HG03139 (cell line): ENCODE measurements at regions not wholly inside any gene's neighbourhood (a gene's known extent, or its start where the extent isn't known, plus 50 kb on each side); places are given as distances from the start of the nearest gene placed in this dataset.
"Not testable (repeated sequence)": the region's sequence is repeated elsewhere in the genome, so short reads cannot be mapped to it uniquely, and the experiment has no call there.

Source experiments
- ATAC-seq: cut with Tn5 transposase; IDR thresholded peaks from one replicate; pipeline ENCODE4 v1.9.1; 2021; ENCODE audit not compliant: unreplicated experiment

DNA sequence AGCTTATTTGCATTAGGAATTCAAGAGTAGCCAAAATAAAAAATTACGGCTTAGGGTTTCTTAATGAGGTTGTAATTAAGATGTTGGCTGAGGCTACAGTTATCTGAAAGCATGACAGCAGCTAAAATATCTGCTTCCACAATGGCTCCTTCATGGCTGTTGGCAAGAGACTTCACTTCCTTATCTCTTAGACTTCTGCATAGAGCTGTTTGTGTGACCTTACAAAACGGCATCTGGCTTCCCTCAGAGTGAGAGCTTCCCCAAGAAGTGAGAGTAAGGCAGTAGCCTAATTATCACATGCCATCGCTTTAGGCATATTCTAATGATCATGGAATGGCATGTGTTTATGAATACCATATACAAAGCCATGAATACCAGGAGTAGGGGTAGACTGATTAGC is 57.6 kb downstream of the CCDC59 start:
- ATAC-seq, result no peak

DNA sequence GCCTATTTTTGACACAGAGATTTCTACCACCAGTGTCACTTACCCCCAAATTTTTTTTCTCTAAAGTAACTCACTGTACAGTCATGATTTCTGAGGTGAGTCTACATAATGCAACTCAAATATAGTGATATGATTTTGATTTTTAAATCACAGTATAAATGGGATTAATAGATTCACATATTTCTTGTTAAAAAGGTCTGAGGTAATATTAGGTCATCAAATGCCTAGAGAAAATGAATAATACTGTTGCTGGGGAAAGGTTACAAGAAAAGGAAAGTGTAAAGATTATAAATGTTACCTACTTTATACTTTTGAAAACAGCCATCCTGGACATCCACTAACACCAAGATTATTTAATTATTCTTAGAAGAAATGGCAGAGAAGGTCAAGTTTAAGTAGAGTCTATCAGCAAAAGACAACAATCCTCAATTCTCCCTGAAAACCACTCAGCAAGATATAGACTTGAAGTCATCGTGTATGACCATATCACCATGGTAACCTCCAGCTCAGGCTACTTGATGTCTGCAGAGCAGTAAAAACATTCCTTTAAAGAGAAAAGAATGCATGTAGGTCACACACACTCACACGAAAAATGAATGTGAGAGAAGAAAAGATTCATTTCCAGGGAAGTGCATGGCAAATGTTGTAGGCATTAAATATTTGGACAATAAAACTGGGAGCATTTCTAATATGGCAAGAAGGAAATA is 58.7 kb downstream of the CCDC59 start:
- no peak for ATAC-seq

DNA sequence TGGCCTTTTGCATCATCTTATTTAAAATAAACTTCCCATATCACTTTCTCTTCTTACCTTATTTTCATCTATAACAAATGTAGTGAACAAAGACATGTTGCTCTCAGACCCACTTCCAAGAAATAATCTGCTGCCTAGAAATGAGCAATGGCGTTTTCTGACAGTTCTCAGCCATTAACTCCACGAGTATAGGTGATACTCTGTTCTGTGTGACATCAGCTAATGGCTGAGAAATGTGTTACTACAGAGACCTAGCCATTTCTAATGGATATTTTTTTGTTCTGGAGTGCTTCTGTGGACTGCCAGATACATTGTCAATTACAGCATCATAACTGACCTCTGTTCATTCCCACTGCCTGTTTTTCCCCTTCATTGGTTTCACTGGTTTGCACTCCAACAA is 67.8 kb downstream of the CCDC59 start:
- no peak for ATAC-seq

DNA sequence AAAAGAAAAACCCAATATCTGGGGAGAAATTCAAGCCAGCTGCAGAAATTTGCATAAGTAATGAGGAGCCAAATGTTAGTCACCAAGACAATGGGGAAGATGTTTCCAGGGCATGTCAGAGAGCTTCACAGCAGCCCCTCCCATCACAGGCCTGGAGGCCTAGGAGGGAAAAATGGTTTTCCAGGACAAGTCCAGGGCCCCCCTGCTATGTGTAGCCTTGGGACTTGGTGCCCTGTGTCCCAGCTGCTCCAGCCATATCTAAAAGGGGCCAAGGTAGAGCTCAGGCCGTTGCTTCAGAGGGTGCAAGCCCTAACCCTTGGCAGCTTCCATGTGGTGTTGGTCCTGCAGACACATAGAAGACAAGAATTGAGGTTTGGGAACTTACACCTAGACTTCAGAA is 76.9 kb downstream of the CCDC59 start:
- not testable (repeated sequence) for ATAC-seq

DNA sequence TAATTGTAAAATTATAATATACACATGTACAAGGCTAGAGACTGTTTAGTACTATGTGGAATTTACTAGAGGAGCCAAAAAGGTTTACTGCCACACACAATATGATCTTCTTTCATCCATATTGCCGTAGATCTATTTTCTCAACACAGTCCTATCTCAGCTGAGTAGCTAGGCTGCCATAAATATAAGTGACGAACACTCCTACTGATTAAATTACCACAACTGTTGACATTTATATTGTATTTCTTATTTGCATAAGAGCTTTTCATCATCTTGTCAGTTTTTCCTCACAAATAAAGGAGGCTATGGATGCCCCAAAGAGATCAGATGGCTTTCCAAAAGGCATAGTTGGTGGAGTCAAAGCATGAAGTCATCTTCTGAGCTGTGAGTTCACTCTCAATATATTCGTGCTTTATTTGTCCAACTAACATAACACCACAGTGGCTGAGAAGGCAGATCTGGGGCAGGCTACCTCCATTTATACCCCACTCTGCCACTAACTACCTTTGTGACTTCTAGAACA is 78.6 kb downstream of the CCDC59 start:
- no peak for ATAC-seq

DNA sequence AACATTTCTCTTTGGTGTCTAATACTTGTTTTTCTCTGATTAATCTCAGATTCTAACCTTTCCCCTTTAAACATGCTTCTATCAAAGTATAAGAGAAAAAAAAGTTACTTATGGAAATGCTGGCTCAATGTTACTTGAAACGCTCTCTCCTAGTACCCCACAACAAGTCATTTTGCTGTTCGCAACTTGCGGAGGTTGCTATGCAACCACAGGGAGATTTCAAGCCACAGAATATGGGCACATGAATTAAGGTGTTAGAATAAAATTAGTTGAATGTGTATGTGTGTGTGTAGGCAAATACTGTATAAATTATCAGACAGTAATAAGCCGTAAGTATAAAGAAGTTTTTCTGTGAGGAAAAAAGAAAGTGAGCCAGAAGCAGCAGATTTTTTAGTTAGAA is 80.6 kb downstream of the CCDC59 start:
- no peak for ATAC-seq

DNA sequence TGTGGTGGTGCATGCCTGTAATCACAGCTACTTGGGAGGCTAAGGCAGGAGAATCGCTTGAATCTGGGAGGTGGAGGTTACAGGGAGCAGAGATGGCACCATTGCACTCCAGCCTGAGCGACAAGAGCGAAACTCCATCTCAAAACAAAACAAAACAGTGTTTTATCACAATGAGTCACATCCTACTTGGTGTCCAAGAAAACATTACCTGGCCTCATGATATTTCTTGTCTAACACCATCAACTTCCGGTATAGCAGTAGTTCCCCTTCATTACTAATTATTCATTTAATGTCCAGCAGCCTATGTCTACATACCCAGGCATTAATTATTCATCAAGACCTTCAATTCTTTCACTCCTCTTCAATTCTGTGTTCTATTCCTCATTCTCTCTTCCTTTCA is 115.5 kb downstream of the CCDC59 start:
- ATAC-seq, result no peak

DNA sequence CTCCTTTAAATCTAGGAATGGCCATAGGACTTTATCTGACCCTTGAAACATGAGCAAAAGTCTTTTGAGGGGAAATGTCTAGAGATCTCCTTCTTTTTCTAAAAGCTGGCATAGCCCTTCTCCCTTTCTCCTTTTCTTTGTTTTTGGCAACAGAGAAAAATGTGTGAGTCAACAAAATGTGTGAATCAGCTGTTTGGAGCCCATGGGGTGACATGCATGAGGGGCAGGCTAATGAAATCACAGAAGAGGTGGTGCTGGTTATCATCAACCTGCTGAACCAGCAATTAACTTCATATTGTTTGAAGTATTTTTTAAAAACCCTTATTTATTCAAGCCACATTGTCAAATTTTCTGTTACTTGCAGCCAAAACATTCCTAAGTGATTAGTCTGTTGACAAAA is 132.3 kb downstream of the CCDC59 start:
- ATAC-seq, result no peak

DNA sequence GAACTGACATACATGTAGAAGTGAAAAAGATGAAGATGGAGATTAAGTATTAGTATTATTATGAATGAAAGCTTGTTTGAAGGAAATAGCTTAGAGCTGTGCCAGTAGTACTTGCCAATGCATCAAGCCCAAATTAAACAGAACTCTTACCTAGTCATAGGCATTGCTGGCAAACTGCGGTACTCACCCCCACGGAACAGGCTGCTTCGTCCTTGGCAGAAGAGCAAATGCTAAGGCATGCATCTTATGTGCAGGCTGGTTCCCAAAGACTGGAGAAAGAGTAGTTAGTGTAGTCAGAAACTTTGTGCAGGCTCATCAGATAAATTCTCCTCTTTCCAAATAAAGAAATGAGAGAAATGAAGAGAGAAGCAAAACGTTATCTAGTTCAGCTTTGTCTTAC is 134.8 kb downstream of the CCDC59 start:
- no peak for ATAC-seq

DNA sequence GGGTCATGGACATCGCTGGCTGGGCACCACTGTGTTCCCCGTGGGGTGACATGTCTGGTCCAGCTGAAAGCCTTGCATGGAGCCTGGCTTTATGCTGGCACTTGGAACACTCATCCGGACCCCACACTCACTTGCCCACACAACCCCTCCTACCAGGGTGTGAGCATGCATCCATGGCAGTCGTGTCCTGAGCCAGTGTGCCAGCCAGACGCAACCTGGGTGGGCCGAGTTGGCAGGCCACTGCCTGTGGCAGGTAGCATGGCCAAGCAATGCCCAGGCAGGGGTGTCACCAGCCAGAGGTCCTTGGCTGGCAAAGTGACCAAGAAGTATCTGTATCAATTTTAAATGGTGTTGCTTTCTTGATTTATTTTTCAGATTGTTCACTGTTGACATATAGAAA is 141.7 kb downstream of the CCDC59 start:
- no peak for ATAC-seq

DNA sequence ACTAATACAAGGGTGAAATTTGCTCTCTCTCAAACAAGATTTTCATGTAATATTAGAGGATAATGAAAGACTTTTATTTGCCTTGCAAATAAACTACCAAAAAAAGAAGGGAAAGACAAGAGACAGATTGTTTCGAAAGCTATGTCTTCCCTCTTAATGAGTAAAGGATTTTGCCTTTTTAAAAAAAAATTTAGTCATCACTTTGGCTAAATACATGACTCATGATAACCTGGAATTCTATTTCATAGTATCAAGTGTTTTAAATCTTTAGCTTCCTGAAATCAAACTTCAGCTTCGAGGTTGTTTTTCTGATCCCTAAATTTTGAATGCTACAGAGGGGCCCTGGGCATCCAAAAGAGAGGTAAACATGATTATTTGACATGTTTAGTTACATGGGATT is 144.4 kb downstream of the CCDC59 start:
- ATAC-seq, result no peak

DNA sequence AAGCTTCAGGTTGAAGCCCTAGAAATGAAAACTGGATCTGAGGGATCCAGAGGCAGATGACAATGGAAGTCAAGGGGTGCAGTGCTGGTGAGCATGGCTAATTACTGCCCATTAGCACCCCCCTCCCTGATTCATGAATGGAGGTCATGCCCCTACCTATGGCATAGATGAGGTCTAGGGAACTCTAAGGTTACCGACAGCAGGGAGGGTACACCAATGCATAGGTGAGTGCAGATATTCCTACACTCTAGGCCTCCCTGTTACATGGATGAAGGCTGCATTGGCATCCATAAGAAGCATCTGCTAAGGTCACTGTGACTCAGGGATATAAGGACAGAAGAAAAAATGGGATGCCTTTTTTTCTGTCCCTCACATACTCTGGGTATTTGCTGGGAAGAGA is 147.3 kb downstream of the CCDC59 start:
- ATAC-seq, result no peak

DNA sequence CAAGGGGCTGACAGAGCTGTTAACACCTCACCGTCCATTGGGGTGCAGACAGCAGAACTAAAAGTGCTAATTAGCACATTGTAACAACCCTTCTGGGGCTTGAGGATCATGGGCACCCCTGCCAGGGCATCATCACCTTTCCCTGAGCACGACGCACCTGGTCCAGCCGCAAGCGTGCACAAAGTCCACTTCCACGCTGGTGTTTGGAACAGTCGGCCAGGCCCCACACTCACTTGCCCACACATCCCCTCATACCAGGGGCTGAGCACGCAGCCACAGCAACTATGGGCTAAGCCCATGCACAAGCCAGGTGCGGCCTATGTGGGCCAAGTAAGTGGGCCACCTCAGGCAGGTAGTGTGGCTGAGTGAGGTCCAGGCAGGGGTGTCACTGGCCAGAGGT is 148.7 kb downstream of the CCDC59 start:
- no peak for ATAC-seq

DNA sequence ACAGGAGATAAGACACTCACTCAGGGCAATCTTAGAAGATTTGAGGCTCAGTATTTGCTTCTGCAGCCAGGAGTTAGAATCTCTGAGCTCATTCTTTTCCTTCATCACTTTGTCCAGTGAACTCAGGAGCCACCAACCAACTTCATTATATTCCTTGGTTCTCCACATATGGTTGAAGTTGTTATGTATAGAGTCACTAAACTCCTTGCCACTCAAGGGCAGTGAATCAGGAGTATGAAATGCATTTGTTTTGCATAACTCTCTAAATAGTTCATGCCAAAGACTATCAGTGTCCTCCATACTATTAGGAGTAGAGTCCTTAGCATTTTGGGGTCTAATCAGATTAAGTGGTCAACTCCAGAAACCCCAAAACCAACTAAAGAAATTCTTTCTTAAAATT is 150.6 kb downstream of the CCDC59 start:
- ATAC-seq, result no peak

DNA sequence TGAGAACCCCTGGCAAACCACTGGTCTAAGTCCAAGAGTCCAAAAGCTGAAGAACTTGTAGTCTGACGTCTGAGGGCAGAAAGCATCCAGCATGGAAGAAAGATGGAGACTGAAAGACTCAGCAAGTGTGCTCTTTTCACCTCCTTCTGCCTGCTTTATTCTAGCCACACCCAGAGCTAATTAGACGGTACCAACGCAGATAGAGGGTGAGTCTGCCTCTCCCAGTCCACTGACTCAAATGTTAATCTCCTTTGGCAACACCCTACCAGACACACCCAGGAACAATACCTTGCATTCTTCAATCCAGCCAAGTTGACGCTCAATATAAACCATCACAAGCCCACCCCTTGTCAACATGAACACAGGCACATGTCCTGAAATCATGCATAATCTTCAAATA is 155.1 kb downstream of the CCDC59 start:
- no peak for ATAC-seq

DNA sequence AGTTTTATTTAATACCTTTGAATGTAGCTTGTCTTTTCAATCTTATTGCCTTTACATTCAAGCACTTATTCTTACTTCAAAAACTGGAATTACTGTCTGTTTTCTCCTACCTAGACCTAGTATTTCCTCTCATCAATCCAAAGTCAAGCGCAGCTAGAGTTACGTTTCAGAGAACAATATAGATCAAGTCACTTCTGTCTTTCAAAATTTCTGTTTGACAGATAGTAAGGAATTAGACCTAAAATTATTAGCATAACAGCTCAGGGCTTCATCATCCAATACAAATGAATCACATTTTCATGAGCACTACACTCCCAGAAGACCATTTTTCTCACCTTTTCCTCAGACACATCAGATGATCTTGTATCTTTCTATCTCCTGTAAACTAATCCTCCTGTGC is 170.6 kb downstream of the CCDC59 start:
- no peak for ATAC-seq

DNA sequence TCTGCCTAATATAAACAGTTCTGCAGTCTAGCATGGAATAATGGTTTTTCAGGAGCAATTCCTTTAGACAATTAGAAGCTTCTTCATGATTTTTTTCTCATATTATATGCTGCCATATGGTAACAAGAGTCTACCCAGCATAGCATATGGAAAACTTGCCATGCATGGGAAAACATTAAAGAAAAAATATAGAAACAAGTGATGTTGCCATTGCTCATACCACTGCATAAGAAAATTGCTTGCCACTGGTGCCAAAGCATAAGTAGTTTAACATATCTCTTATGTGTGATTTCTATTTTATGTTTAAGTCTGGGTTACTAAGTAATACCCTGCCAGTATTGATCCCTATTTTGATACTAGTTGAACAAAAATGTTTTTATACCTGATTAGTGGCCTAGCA is 171.2 kb downstream of the CCDC59 start:
- no peak for ATAC-seq

DNA sequence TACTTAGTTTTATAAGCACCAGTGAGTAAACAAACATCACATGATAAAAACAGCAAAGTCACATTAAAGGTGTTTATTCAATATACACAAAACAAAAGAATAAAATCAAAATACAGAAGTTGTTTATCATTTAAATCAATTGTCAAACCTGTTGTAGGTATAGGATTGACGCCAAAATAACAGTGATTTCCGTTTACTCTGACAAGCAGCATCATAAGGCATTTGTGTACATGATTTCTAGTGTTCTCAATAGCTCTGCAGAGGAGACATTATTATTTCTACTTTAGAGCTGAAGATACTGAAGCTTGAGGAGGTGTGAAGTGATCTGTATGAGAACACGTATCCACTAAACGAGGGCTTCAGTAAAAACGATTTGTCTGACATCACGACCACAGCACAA is 171.9 kb downstream of the CCDC59 start:
- ATAC-seq, result no peak

DNA sequence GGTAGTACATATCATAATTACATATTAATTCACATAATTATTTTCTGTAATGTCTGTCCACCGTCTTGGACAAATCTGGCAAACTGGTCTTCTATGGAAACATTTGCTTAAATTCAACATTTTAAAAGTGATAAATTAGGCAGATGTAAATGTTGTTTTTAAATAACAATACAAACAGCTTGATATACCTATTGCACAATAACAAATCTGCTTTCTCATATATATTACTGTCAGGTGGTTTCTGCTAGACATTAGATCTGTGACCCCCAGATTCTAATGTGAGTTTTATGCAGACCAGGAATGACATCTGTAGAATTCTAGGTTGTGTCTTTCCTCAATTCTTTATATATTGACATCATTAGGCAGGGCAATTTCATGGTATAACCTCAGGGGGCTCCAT is 173.3 kb downstream of the CCDC59 start:
- no peak for ATAC-seq

DNA sequence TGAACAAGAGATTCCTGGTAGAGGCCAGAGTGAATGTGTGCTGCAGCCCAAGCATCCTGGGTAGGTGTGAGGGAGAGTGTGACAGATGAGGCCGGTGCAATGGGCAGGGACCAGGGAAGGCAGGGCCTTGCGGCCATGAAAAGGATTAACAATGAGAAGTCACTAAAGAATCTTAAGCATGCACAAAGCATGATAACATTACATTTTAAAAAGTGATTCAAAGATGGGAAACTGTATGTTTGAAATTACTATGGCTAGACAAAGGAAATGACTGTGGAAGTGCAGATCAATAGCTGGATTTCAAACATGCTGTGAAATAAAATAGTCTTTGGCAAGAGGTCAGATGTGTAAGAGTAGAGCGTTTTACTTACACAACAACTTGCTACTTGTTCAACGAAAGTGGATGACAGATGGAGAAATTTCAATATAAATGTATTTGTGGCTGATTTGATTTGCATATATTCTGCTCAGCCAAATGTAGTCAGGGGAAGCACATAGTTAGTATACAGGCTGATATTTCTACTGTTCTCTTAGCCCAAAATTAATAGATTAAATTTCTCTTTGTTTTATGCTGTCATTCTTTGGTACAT is 175.5 kb downstream of the CCDC59 start:
- ATAC-seq, result no peak

DNA sequence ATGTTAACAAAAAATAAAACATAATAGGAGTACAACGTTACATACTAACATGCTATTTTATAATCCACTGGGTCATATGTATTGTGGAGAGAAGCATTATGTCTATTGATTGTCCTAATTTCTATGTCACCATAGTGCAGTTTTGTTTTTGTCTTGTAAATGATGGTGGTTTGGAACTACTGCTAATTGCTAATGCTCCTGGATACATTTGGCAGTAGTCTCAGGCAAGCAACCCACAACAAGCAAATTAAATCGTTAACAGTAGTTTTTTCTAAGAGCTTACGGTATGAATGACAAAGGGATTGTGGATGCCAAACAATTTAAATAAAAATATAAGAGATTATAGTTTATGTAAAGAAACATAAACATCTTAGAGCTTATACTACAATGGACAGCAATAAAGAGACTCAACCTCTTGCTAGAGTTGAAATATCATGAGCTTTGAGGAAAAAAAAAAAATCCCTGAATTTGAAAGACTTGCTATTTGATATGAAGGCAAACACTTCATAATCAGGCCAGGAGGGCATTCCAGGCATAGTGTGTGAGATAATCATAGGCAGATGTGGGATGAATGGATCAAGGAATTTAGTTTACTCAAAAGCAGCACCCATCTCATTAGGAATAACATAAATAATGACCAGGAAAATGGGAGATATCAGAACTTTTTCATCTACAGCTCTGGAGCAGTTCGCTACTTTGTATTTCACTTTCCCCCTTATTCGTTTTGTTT is 181.3 kb downstream of the CCDC59 start:
- ATAC-seq, result no peak

DNA sequence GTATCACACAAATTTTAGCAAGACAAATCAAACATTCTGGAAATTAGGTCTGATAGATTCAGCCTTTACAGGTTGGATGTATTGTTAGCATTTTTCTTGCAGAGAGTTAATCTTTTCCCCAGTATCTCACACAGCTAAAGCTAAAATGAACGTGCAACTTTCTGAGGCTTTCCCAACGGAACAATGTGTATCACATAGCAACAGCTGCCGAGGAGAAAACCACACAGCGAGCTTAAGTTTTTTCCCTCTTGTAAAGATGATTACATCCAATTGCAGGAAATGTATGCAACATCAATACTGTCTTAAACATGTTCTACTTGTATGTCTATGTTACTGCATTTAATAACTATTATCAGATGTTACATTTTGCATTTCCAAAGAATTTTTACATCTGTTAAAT is 182.2 kb downstream of the CCDC59 start:
- no peak for ATAC-seq
